ENCODE measurements at regions not wholly inside any gene's neighbourhood (a gene's known extent, or its start where the extent isn't known, plus 50 kb on each side); places are given as distances from the start of the nearest gene placed in this dataset.

DNA sequence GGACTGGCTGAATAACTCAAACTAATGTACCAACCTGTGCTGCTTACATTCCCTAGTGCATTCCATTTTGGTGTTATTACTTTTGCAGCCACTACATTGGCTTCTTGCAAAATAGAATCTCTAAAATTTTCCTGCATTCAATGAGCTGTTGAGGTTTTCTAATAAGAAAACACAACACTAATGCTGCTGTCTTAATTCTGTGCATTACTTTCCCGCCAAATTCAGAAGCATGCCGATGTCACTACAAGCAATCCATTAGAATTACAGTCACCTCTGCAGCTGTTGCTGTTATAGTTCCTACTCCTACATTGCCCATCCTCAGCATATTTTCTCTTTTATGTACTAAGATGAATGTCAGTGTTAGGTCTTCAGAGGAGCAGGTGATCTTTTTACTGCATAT is 359.5 kb downstream of the HACE1 start:
- TF ChIP-seq, protein P1, sequence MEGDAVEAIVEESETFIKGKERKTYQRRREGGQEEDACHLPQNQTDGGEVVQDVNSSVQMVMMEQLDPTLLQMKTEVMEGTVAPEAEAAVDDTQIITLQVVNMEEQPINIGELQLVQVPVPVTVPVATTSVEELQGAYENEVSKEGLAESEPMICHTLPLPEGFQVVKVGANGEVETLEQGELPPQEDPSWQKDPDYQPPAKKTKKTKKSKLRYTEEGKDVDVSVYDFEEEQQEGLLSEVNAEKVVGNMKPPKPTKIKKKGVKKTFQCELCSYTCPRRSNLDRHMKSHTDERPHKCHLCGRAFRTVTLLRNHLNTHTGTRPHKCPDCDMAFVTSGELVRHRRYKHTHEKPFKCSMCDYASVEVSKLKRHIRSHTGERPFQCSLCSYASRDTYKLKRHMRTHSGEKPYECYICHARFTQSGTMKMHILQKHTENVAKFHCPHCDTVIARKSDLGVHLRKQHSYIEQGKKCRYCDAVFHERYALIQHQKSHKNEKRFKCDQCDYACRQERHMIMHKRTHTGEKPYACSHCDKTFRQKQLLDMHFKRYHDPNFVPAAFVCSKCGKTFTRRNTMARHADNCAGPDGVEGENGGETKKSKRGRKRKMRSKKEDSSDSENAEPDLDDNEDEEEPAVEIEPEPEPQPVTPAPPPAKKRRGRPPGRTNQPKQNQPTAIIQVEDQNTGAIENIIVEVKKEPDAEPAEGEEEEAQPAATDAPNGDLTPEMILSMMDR (IDR thresholded peaks at IDR 0.05) = no peak
- TF ChIP-seq TCF7 (CRISPR knock-in tag; IDR thresholded peaks at IDR 0.05; ENCODE audit: low read depth) (no peak), ZNF423 (CRISPR knock-in tag; IDR thresholded peaks at IDR 0.05) (no peak), ZNF219 (CRISPR knock-in tag; IDR thresholded peaks at IDR 0.05; ENCODE audit: borderline replicate concordance) (no peak)
- TF ChIP-seq, protein P2, sequence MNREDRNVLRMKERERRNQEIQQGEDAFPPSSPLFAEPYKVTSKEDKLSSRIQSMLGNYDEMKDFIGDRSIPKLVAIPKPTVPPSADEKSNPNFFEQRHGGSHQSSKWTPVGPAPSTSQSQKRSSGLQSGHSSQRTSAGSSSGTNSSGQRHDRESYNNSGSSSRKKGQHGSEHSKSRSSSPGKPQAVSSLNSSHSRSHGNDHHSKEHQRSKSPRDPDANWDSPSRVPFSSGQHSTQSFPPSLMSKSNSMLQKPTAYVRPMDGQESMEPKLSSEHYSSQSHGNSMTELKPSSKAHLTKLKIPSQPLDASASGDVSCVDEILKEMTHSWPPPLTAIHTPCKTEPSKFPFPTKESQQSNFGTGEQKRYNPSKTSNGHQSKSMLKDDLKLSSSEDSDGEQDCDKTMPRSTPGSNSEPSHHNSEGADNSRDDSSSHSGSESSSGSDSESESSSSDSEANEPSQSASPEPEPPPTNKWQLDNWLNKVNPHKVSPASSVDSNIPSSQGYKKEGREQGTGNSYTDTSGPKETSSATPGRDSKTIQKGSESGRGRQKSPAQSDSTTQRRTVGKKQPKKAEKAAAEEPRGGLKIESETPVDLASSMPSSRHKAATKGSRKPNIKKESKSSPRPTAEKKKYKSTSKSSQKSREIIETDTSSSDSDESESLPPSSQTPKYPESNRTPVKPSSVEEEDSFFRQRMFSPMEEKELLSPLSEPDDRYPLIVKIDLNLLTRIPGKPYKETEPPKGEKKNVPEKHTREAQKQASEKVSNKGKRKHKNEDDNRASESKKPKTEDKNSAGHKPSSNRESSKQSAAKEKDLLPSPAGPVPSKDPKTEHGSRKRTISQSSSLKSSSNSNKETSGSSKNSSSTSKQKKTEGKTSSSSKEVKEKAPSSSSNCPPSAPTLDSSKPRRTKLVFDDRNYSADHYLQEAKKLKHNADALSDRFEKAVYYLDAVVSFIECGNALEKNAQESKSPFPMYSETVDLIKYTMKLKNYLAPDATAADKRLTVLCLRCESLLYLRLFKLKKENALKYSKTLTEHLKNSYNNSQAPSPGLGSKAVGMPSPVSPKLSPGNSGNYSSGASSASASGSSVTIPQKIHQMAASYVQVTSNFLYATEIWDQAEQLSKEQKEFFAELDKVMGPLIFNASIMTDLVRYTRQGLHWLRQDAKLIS (CRISPR knock-in tag; IDR thresholded peaks at IDR 0.05; ENCODE audit: borderline replicate concordance) = no peak

Measured in WTC11 (cell line).